HT-29 (cell line): ENCODE measurements at regions not wholly inside any gene's neighbourhood (a gene's known extent, or its start where the extent isn't known, plus 50 kb on each side); places are given as distances from the start of the nearest gene placed in this dataset.
A peak's percentile ranks its signal among the peaks of the same experiment; 100 is the strongest.

ENCODE experiments used
- DNase-seq: peaks from one replicate; pipeline ENCODE4 v3.0.0-alpha.2; 2015; ENCODE audit warnings: low spot score

GRCh38 chr2:46850742-46851141, 64.9 kb downstream of the MCFD2 start:
- DNase-seq = no peak

- peak; percentile 30 for DNase-seq
Measured at GRCh38 chr2:46849721-46850556, 65.7 kb downstream of the MCFD2 start.

- DNase-seq = peak; percentile 42
Measured at GRCh38 chr2:46849046-46849715, 66.4 kb downstream of the MCFD2 start.

GRCh38 chr2:46848447-46848846, 67.2 kb downstream of the MCFD2 start:
- no peak for DNase-seq

GRCh38 chr2:46847726-46848412, 67.7 kb downstream of the MCFD2 start:
- DNase-seq = no peak

GRCh38 chr2:46847185-46847710, 68.4 kb downstream of the MCFD2 start:
- peak; percentile 91 for DNase-seq

GRCh38 chr2:46846536-46846935, 69.1 kb downstream of the MCFD2 start:
- DNase-seq = no peak

- DNase-seq = no peak
Measured at GRCh38 chr2:46845542-46846486, 69.8 kb downstream of the MCFD2 start.

- DNase-seq = no peak
Measured at GRCh38 chr2:46844443-46844842, 71.2 kb downstream of the MCFD2 start.

GRCh38 chr2:46844034-46844433, 71.6 kb downstream of the MCFD2 start:
- no peak for DNase-seq

GRCh38 chr2:46843316-46843715, 72.3 kb downstream of the MCFD2 start:
- no peak for DNase-seq

GRCh38 chr2:46842876-46843275, 72.7 kb downstream of the MCFD2 start:
- DNase-seq = no peak

GRCh38 chr2:46841621-46842020, 74.0 kb downstream of the MCFD2 start:
- peak; percentile 52 for DNase-seq

GRCh38 chr2:46839045-46839444, 76.6 kb downstream of the MCFD2 start:
- DNase-seq = no peak

GRCh38 chr2:46837704-46838103, 77.9 kb downstream of the MCFD2 start:
- no peak for DNase-seq

GRCh38 chr2:46837112-46837454, 78.5 kb downstream of the MCFD2 start:
- DNase-seq = no peak

GRCh38 chr2:46836295-46837111, 79.1 kb downstream of the MCFD2 start:
- no peak for DNase-seq

- no peak for DNase-seq
Measured at GRCh38 chr2:46835520-46835919, 80.1 kb downstream of the MCFD2 start.

GRCh38 chr2:46832543-46832942, 83.1 kb downstream of the MCFD2 start:
- DNase-seq = no peak

- DNase-seq = no peak
Measured at GRCh38 chr2:46831869-46832265, 83.7 kb downstream of the MCFD2 start.
